HepG2 (cell line): ENCODE measurements at regions not wholly inside any gene's neighbourhood (a gene's known extent, or its start where the extent isn't known, plus 50 kb on each side); places are given as distances from the start of the nearest gene placed in this dataset.

ENCODE experiments used
- BRD4 ChIP-seq: sonication (generic); formaldehyde crosslinking; IDR thresholded peaks from 2 replicates; pipeline ENCODE4 v1.4.0; 2020; ENCODE audit warnings: missing genetic modification reagents
- HDAC2 ChIP-seq: sonication (generic); formaldehyde crosslinking; IDR thresholded peaks from 2 replicates; pipeline ENCODE4 v1.4.0; 2020; ENCODE audit warnings: missing genetic modification reagents
- NR2F1 ChIP-seq, 2 experiments: fragments of 450-650 bp in 1 of 2; formaldehyde crosslinking in 1 of 2; IDR thresholded peaks; 2 replicates each; pipeline versions ENCODE4 v1.5.0 to v1.6.1; 2016 to 2020; ENCODE audit warnings: mild to moderate bottlenecking in 1 of 2, missing compliant biosample characterization in 1 of 2, missing genetic modification reagents in 1 of 2, moderate library complexity in 1 of 2
- RBFOX2 ChIP-seq: fragments of 200-400 bp; formaldehyde crosslinking; IDR thresholded peaks from 2 replicates; pipeline ENCODE4 v1.6.1; 2017; ENCODE audit warnings: low read depth, mild to moderate bottlenecking, low read length
- SIX1 ChIP-seq: sonication (generic); formaldehyde crosslinking; IDR thresholded peaks from 2 replicates; pipeline ENCODE4 v1.4.0; 2020; ENCODE audit warnings: missing genetic modification reagents, borderline replicate concordance
- SOX5 ChIP-seq: IDR thresholded peaks from 2 replicates; pipeline ENCODE4 v1.6.1; 2016; ENCODE audit warnings: borderline replicate concordance
- TGIF2 ChIP-seq: IDR thresholded peaks from 2 replicates; pipeline ENCODE4 v1.6.1; 2016; ENCODE audit warnings: control low read depth, missing compliant biosample characterization
- THAP11 ChIP-seq: IDR thresholded peaks from 2 replicates; pipeline ENCODE4 v1.6.1; 2016; ENCODE audit warnings: missing biosample characterization, missing genetic modification reagents
- ZBTB37 ChIP-seq: sonication (generic); formaldehyde crosslinking; IDR thresholded peaks from 2 replicates; pipeline ENCODE4 v1.4.0; 2020; ENCODE audit warnings: mild to moderate bottlenecking, missing genetic modification reagents
- ZBTB43 ChIP-seq: sonication (generic); formaldehyde crosslinking; conservative IDR thresholded peaks from 2 replicates; pipeline ENCODE4 v1.4.0; 2020; ENCODE audit warnings: missing genetic modification reagents
- ZNF318 ChIP-seq: sonication (generic); formaldehyde crosslinking; IDR thresholded peaks from 2 replicates; pipeline ENCODE4 v1.4.0; 2020; ENCODE audit warnings: mild to moderate bottlenecking, missing genetic modification reagents

- TF ChIP-seq ZBTB43 (CRISPR knock-in tag): no peak
- TF ChIP-seq ZBTB37 (CRISPR knock-in tag): no peak
- TF ChIP-seq HDAC2 (CRISPR knock-in tag): no peak
- no peak for TF ChIP-seq ZNF318 (CRISPR knock-in tag)
- TF ChIP-seq SOX5 (CRISPR knock-in tag): no peak
- no peak for TF ChIP-seq THAP11
- TF ChIP-seq BRD4 (CRISPR knock-in tag): no peak
- no peak for TF ChIP-seq NR2F1 (CRISPR knock-in tag; IDR thresholded peaks at IDR 0.05)
- TF ChIP-seq RBFOX2: no peak
- TF ChIP-seq SIX1 (CRISPR knock-in tag): no peak
- TF ChIP-seq TGIF2 (CRISPR knock-in tag): no peak
Measured at GRCh38 chr3:104066658-104067057, 1300.1 kb upstream of the ALCAM start (continued).
